ENCODE measurements at regions not wholly inside any gene's neighbourhood (a gene's known extent, or its start where the extent isn't known, plus 50 kb on each side); places are given as distances from the start of the nearest gene placed in this dataset.

DNA sequence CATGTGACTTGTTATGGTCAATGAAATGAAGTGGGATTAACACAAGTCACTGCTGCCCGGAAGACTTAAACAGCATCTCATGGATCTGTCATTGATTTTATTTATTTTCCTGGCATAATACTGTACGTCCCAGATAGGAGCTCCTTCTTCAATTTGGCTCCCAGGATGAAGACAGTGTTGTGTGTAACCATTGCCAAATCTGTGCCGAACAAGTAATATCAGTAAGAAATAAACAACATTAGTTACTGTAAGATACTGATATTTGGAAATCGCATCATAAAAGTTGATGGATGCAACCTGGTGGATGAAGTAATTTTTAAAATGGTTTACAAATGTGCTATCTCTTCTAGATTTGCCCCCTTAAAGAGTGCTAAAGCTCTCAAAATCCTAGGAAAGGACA, 419.0 kb upstream of the MMADHC start:
- no peaks in the 10 kb centered on the region for H3K4me1 ChIP-seq (ENCODE audit: insufficient read depth, low read length, poor library complexity, severe bottlenecking)
- no peaks in the 10 kb centered on the region for H3K27me3 ChIP-seq (ENCODE audit: insufficient read depth, low read length, poor library complexity, severe bottlenecking)
- H3F3A ChIP-seq (ENCODE audit: low read depth): no peaks in the 10 kb centered on the region
- H4K20me1 ChIP-seq (ENCODE audit: insufficient read depth, low read length, poor library complexity, severe bottlenecking): no peaks in the 10 kb centered on the region
- H3K36me3 ChIP-seq (ENCODE audit: insufficient read depth, low read length): no peaks in the 10 kb centered on the region
- no peaks in the 10 kb centered on the region for H3K9me2 ChIP-seq (replicated peaks; ENCODE audit: low read depth, low read length)
- H3K9ac ChIP-seq (ENCODE audit: low read depth, low read length, poor library complexity, severe bottlenecking): no peak overlapping the region
- H2AFZ ChIP-seq (ENCODE audit: low read length): no peak overlapping the region
- no peaks in the 10 kb centered on the region for H3K79me2 ChIP-seq (ENCODE audit: insufficient read depth, low read length)
- H3K4me2 ChIP-seq (ENCODE audit: low read depth, low read length, poor library complexity, severe bottlenecking): no peak overlapping the region
- H3K4me3 ChIP-seq (ENCODE audit: low read length, poor library complexity, severe bottlenecking): no peak overlapping the region
- no peak for TF ChIP-seq EZH2phosphoT487 (IDR thresholded peaks at IDR 0.05; ENCODE audit: borderline replicate concordance)
- TF ChIP-seq CTCF (conservative IDR thresholded peaks at IDR 0.05; ENCODE audit: low read length): no peak
- no peaks in the 10 kb centered on the region for H3K9me3 ChIP-seq (ENCODE audit: insufficient read depth, low read depth, low read length)

DNA sequence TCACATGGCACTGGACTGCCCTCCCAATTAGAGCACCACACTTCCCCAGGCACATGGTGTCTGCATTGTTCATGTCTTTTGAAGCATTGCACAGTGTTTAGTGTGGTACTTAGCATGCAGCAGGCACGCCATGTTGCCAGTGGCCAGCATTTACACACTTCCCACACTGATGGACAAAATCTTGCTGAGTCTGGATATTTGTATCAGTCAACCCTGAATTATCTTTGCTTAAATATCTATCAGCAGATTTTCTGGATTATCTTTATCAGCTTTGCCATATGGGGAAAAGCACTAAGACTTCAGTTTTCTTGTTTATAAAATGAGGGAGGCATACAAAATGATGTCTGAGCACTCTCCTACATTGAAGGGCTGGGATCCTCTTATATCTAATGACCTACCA, 416.0 kb upstream of the MMADHC start:
- Histone ChIP-seq H2AFZ (ENCODE audit: low read length) (no peak overlapping the region), H4K20me1 (ENCODE audit: insufficient read depth, low read length, poor library complexity, severe bottlenecking) (no peaks in the 10 kb centered on the region)
- TF ChIP-seq EZH2phosphoT487 (IDR thresholded peaks at IDR 0.05; ENCODE audit: borderline replicate concordance) (no peak), CTCF (conservative IDR thresholded peaks at IDR 0.05; ENCODE audit: low read length) (no peak)

GRCh38 chr2:150001788-150002187, 414.2 kb upstream of the MMADHC start:
- no peaks in the 10 kb centered on the region for H3K4me1 ChIP-seq (ENCODE audit: insufficient read depth, low read length, poor library complexity, severe bottlenecking)
- H2AFZ ChIP-seq (ENCODE audit: low read length): no peak overlapping the region
- no peaks in the 10 kb centered on the region for H3K27me3 ChIP-seq (ENCODE audit: insufficient read depth, low read length, poor library complexity, severe bottlenecking)
- no peaks in the 10 kb centered on the region for H3K9me3 ChIP-seq (ENCODE audit: insufficient read depth, low read depth, low read length)
- H3K9me2 ChIP-seq (replicated peaks; ENCODE audit: low read depth, low read length): no peaks in the 10 kb centered on the region
- H3K36me3 ChIP-seq (ENCODE audit: insufficient read depth, low read length): no peaks in the 10 kb centered on the region
- TF ChIP-seq CTCF (conservative IDR thresholded peaks at IDR 0.05; ENCODE audit: low read length): no peak
- TF ChIP-seq EZH2phosphoT487 (IDR thresholded peaks at IDR 0.05; ENCODE audit: borderline replicate concordance): no peak
- H3K9ac ChIP-seq (ENCODE audit: low read depth, low read length, poor library complexity, severe bottlenecking): no peak overlapping the region
- no peak overlapping the region for H3K4me2 ChIP-seq (ENCODE audit: low read depth, low read length, poor library complexity, severe bottlenecking)
- H4K20me1 ChIP-seq (ENCODE audit: insufficient read depth, low read length, poor library complexity, severe bottlenecking): no peaks in the 10 kb centered on the region
- no peak overlapping the region for H3K4me3 ChIP-seq (ENCODE audit: low read length, poor library complexity, severe bottlenecking)
- no peaks in the 10 kb centered on the region for H3F3A ChIP-seq (ENCODE audit: low read depth)
- H3K79me2 ChIP-seq (ENCODE audit: insufficient read depth, low read length): no peaks in the 10 kb centered on the region

More for the DNA sequence above, 416.0 kb upstream of the MMADHC start:
- no peaks in the 10 kb centered on the region for H3K9me3 ChIP-seq (ENCODE audit: insufficient read depth, low read depth, low read length)
- no peak overlapping the region for H3K4me2 ChIP-seq (ENCODE audit: low read depth, low read length, poor library complexity, severe bottlenecking)
- H3K9me2 ChIP-seq (replicated peaks; ENCODE audit: low read depth, low read length): no peaks in the 10 kb centered on the region
- H3K79me2 ChIP-seq (ENCODE audit: insufficient read depth, low read length): no peaks in the 10 kb centered on the region
- no peaks in the 10 kb centered on the region for H3F3A ChIP-seq (ENCODE audit: low read depth)
- no peaks in the 10 kb centered on the region for H3K4me1 ChIP-seq (ENCODE audit: insufficient read depth, low read length, poor library complexity, severe bottlenecking)
- no peak overlapping the region for H3K4me3 ChIP-seq (ENCODE audit: low read length, poor library complexity, severe bottlenecking)
- no peaks in the 10 kb centered on the region for H3K27me3 ChIP-seq (ENCODE audit: insufficient read depth, low read length, poor library complexity, severe bottlenecking)
- H3K9ac ChIP-seq (ENCODE audit: low read depth, low read length, poor library complexity, severe bottlenecking): no peak overlapping the region
- H3K36me3 ChIP-seq (ENCODE audit: insufficient read depth, low read length): no peaks in the 10 kb centered on the region

Measured in Loucy (cell line).